ENCODE measurements at regions not wholly inside any gene's neighbourhood (a gene's known extent, or its start where the extent isn't known, plus 50 kb on each side); places are given as distances from the start of the nearest gene placed in this dataset.

DNA sequence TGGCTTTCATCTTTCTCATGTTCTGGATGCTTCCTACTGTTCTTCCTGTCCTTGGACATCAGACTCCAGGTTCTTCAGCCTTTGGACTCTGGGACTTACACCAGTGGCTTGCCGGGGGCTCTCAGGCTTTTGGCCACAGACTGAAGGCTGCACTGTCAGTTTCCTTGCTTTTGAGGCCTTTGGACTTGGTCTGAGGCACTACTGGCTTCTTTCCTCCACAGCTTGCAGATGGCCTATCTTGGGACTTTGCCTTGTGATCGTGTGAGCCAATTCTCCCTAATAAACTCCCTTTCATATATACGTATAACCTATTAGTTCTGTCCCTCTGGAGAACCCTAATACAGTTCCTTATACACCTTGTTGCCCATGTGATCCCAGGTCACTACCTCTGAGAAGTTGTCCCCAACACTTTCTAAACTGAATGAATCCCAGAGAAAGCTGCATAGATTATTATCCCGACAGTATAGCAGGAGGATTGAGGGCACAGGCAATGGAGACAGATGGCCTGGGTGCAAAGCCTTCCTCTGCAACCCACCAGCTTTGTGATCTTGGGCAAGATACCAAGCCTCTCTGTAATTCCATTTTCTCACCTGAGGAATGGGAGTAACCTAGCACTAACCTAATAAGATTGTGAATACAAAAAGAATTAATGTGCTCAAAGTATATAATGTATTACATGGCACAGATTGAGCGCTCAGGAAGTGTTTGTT, 449.6 kb upstream of the BRINP1 start:
- TF ChIP-seq, protein P1, sequence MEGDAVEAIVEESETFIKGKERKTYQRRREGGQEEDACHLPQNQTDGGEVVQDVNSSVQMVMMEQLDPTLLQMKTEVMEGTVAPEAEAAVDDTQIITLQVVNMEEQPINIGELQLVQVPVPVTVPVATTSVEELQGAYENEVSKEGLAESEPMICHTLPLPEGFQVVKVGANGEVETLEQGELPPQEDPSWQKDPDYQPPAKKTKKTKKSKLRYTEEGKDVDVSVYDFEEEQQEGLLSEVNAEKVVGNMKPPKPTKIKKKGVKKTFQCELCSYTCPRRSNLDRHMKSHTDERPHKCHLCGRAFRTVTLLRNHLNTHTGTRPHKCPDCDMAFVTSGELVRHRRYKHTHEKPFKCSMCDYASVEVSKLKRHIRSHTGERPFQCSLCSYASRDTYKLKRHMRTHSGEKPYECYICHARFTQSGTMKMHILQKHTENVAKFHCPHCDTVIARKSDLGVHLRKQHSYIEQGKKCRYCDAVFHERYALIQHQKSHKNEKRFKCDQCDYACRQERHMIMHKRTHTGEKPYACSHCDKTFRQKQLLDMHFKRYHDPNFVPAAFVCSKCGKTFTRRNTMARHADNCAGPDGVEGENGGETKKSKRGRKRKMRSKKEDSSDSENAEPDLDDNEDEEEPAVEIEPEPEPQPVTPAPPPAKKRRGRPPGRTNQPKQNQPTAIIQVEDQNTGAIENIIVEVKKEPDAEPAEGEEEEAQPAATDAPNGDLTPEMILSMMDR (IDR thresholded peaks at IDR 0.05): no peak
- TF ChIP-seq POLR2A (IDR thresholded peaks at IDR 0.05): no peak

All from lower leg skin (tissue), 3 donors.